Trophoblast cell (in vitro differentiated cells and primary cell): ENCODE measurements at regions not wholly inside any gene's neighbourhood (a gene's known extent, or its start where the extent isn't known, plus 50 kb on each side); places are given as distances from the start of the nearest gene placed in this dataset.
A peak's percentile ranks its signal among the peaks of the same experiment; 100 is the strongest.

ENCODE experiments used
- DNase-seq, 2 donors: peaks; one replicate each; pipeline ENCODE4 v3.0.0-alpha.2; 2016
- H2AFZ ChIP-seq: 2 replicates; pipeline ENCODE4 v1.6.1; 2013; ENCODE audit warnings: low read length, moderate library complexity, mild to moderate bottlenecking; ENCODE audit not compliant: insufficient read depth, poor library complexity
- H2AK5ac ChIP-seq: 2 replicates; pipeline ENCODE4 v1.6.1; 2013; ENCODE audit warnings: mild to moderate bottlenecking, low read length
- H2BK120ac ChIP-seq: 2 replicates; pipeline ENCODE4 v1.6.1; 2013; ENCODE audit warnings: low read length, mild to moderate bottlenecking, moderate library complexity; ENCODE audit not compliant: insufficient read depth, poor library complexity
- H2BK12ac ChIP-seq: 2 replicates; pipeline ENCODE4 v1.6.1; 2013; ENCODE audit warnings: mild to moderate bottlenecking, low read length, moderate library complexity
- H2BK5ac ChIP-seq: 2 replicates; pipeline ENCODE4 v1.6.1; 2013; ENCODE audit warnings: low read length, low read depth, moderate library complexity, mild to moderate bottlenecking; ENCODE audit not compliant: poor library complexity
- H3K14ac ChIP-seq: 2 replicates; pipeline ENCODE4 v1.6.1; 2013; ENCODE audit warnings: mild to moderate bottlenecking, low read length
- H3K18ac ChIP-seq: 2 replicates; pipeline ENCODE4 v1.6.1; 2013; ENCODE audit warnings: mild to moderate bottlenecking, low read length
- H3K23ac ChIP-seq: 2 replicates; pipeline ENCODE4 v1.6.1; 2013; ENCODE audit warnings: low read length
- H3K27ac ChIP-seq: 2 replicates; pipeline ENCODE4 v1.5.1; 2013; ENCODE audit warnings: low read depth, mild to moderate bottlenecking, inconsistent platforms, low read length, moderate library complexity
- H3K27me3 ChIP-seq: 2 replicates; pipeline ENCODE4 v1.6.1; 2013; ENCODE audit warnings: inconsistent platforms, mild to moderate bottlenecking, low read length, moderate library complexity; ENCODE audit not compliant: insufficient read depth
- H3K36me3 ChIP-seq, 2 experiments: 1 replicate in 1 of 2; 2 replicates in 1 of 2; pipeline ENCODE4 v1.6.1; 2013; ENCODE audit warnings: low read length in 2 of 2, mild to moderate bottlenecking in 2 of 2, moderate library complexity in 1 of 2; ENCODE audit not compliant: insufficient read depth in 2 of 2, control insufficient read depth in 1 of 2
- H3K4ac ChIP-seq: 2 replicates; pipeline ENCODE4 v1.6.1; 2013; ENCODE audit warnings: low read depth, mild to moderate bottlenecking, low read length, moderate library complexity
- H3K4me1 ChIP-seq, 2 experiments: 1 replicate in 1 of 2; 2 replicates in 1 of 2; pipeline ENCODE4 v1.6.1; 2013; ENCODE audit warnings: low read length in 2 of 2, mild to moderate bottlenecking in 2 of 2, moderate library complexity in 1 of 2; ENCODE audit not compliant: insufficient read depth in 2 of 2, control insufficient read depth in 1 of 2
- H3K4me2 ChIP-seq: 2 replicates; pipeline ENCODE4 v1.6.1; 2013; ENCODE audit warnings: inconsistent platforms, mild to moderate bottlenecking, low read length, moderate library complexity
- H3K4me3 ChIP-seq: 2 replicates; pipeline ENCODE4 v1.5.1; 2013; ENCODE audit warnings: mild to moderate bottlenecking, low read depth, low read length, inconsistent platforms
- H3K79me1 ChIP-seq: one replicate; pipeline ENCODE4 v1.6.1; 2013; ENCODE audit warnings: low read length
- H3K79me2 ChIP-seq: 2 replicates; pipeline ENCODE4 v1.6.1; 2013; ENCODE audit warnings: low read length, mild to moderate bottlenecking; ENCODE audit not compliant: control insufficient read depth, insufficient read depth, poor library complexity
- H3K9ac ChIP-seq: 2 replicates; pipeline ENCODE4 v1.6.1; 2013; ENCODE audit warnings: mild to moderate bottlenecking, low read length
- H3K9me3 ChIP-seq: 2 replicates; pipeline ENCODE4 v1.6.1; 2013; ENCODE audit warnings: low read depth, mild to moderate bottlenecking, control low read depth, inconsistent platforms, low read length; ENCODE audit not compliant: insufficient read depth
- H4K12ac ChIP-seq: 2 replicates; pipeline ENCODE4 v1.6.1; 2013; ENCODE audit warnings: low read depth, mild to moderate bottlenecking, low read length, moderate library complexity
- H4K8ac ChIP-seq: 2 replicates; pipeline ENCODE4 v1.6.1; 2013; ENCODE audit warnings: low read depth, mild to moderate bottlenecking, low read length, moderate library complexity
- H4K91ac ChIP-seq: one replicate; pipeline ENCODE4 v1.6.1; 2013; ENCODE audit warnings: low read depth, mild to moderate bottlenecking, low read length, moderate library complexity
- WGBS: extraction: QIAGEN DNeasy Blood & Tissue Kit; methylation state at CpG from one replicate; pipeline ENCODE4 v1.1.7; 2013; ENCODE audit warnings: missing lambda C conversion rate; ENCODE audit not compliant: insufficient read length, insufficient coverage; ENCODE audit errors: extremely low coverage; 5-methylcytosine and 5-hydroxymethylcytosine counted together

- Histone ChIP-seq H3K14ac (no peak overlapping the region), H3K9me3 (no peaks in the 10 kb centered on the region)
These were observed 428.8 kb upstream of the C2CD4B start for GRCh38 chr15:62593681-62594399.

DNA sequence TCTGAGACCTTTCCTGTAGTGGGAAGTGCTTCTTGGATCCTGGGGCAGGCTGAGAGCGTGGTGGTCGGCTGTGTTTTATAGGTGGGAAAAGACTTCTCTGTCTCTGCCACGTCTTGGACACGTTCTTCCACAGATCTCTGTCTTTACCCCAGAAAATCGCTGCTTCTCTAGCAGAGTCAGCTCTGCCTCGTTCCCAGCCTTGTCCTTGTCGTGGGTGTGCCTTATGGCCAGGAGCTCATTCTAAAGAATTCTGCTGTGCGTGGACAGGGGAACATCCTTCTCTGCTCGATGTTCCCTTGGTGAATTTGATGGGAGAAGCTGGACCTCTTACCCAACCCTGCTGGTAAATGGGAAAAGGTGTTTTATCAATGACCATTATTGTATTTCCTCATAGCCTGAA lies 433.1 kb upstream of the C2CD4B start:
- H2BK120ac ChIP-seq, result no peak overlapping the region
- H3K79me2 ChIP-seq, result no peaks in the 10 kb centered on the region
- no peak overlapping the region for H4K91ac ChIP-seq
- no peak overlapping the region for H3K14ac ChIP-seq
- no peak overlapping the region for H2AK5ac ChIP-seq
- no peak overlapping the region for H3K27ac ChIP-seq
- no CpG with 5 or more reads among the region's 9 CpGs for WGBS
- H3K9me3 ChIP-seq, result no peaks in the 10 kb centered on the region
- H3K4me2 ChIP-seq, result no peak overlapping the region
- no peak overlapping the region for H2BK5ac ChIP-seq
- H3K79me1 ChIP-seq, result no peaks in the 10 kb centered on the region
- no peak overlapping the region for H4K12ac ChIP-seq
- no peak overlapping the region for H3K18ac ChIP-seq
- no peak overlapping the region for H2AFZ ChIP-seq
- no peak overlapping the region for H4K8ac ChIP-seq
- no peak overlapping the region for H3K9ac ChIP-seq
- H2BK12ac ChIP-seq, result no peak overlapping the region
- no peak overlapping the region for H3K4me3 ChIP-seq
- no peak for DNase-seq
- no peaks in the 10 kb centered on the region for H3K36me3 ChIP-seq
- peaks cover 4 to 6% of the 10 kb centered on the region in 2 experiments for H3K4me1 ChIP-seq
- H3K4ac ChIP-seq, result no peak overlapping the region
- no peaks in the 10 kb centered on the region for H3K27me3 ChIP-seq
- H3K23ac ChIP-seq, result no peak overlapping the region

More at GRCh38 chr15:62593681-62594399, 428.8 kb upstream of the C2CD4B start:
- no peak overlapping the region for H3K4me2 ChIP-seq
- H3K4me3 ChIP-seq, result no peak overlapping the region
- no peak overlapping the region for H2BK5ac ChIP-seq
- no CpG with 5 or more reads among the region's 4 CpGs for WGBS
- no peaks in the 10 kb centered on the region for H3K27me3 ChIP-seq
- H4K91ac ChIP-seq, result no peak overlapping the region
- H2BK120ac ChIP-seq, result no peak overlapping the region
- no peak overlapping the region for H3K23ac ChIP-seq
- H3K36me3 ChIP-seq, result peaks cover 3 to 5% of the 10 kb centered on the region in 2 experiments
- H2AFZ ChIP-seq, result no peak overlapping the region
- H3K79me2 ChIP-seq, result no peaks in the 10 kb centered on the region
- no peak overlapping the region for H4K12ac ChIP-seq
- no peak overlapping the region for H3K27ac ChIP-seq
- H3K79me1 ChIP-seq, result peaks cover 5% of the 10 kb centered on the region
- peaks cover 7 to 11% of the 10 kb centered on the region in 2 experiments for H3K4me1 ChIP-seq
- no peak overlapping the region for H3K9ac ChIP-seq
- DNase-seq, result no peak
- no peak overlapping the region for H2BK12ac ChIP-seq
- H2AK5ac ChIP-seq, result no peak overlapping the region
- no peak overlapping the region for H3K4ac ChIP-seq
- no peak overlapping the region for H3K18ac ChIP-seq
- H4K8ac ChIP-seq, result no peak overlapping the region

GRCh38 chr15:62599791-62600777 lies 435.0 kb upstream of the C2CD4B start:
- no peak overlapping the region for H2BK12ac ChIP-seq
- no peak overlapping the region for H3K9ac ChIP-seq
- H3K4me1 ChIP-seq, result peaks cover 4 to 6% of the 10 kb centered on the region in 2 experiments
- H3K4ac ChIP-seq, result no peak overlapping the region
- no peak overlapping the region for H2AFZ ChIP-seq
- no peaks in the 10 kb centered on the region for H3K27me3 ChIP-seq
- H2BK120ac ChIP-seq, result no peak overlapping the region
- H3K18ac ChIP-seq, result peak overlapping the region; percentile 55
- no peak overlapping the region for H4K8ac ChIP-seq
- no peak overlapping the region for H3K23ac ChIP-seq
- H3K14ac ChIP-seq, result no peak overlapping the region
- H3K79me2 ChIP-seq, result no peaks in the 10 kb centered on the region
- DNase-seq, result no peak
- no peaks in the 10 kb centered on the region for H3K79me1 ChIP-seq
- H2BK5ac ChIP-seq, result peak overlapping the region; percentile 17
- no peaks in the 10 kb centered on the region for H3K36me3 ChIP-seq
- no CpG with 5 or more reads among the region's 13 CpGs for WGBS
- no peak overlapping the region for H3K4me2 ChIP-seq
- H3K9me3 ChIP-seq, result no peaks in the 10 kb centered on the region
- no peak overlapping the region for H4K91ac ChIP-seq
- H4K12ac ChIP-seq, result no peak overlapping the region
- no peak overlapping the region for H2AK5ac ChIP-seq
- no peak overlapping the region for H3K27ac ChIP-seq
- no peak overlapping the region for H3K4me3 ChIP-seq

DNA sequence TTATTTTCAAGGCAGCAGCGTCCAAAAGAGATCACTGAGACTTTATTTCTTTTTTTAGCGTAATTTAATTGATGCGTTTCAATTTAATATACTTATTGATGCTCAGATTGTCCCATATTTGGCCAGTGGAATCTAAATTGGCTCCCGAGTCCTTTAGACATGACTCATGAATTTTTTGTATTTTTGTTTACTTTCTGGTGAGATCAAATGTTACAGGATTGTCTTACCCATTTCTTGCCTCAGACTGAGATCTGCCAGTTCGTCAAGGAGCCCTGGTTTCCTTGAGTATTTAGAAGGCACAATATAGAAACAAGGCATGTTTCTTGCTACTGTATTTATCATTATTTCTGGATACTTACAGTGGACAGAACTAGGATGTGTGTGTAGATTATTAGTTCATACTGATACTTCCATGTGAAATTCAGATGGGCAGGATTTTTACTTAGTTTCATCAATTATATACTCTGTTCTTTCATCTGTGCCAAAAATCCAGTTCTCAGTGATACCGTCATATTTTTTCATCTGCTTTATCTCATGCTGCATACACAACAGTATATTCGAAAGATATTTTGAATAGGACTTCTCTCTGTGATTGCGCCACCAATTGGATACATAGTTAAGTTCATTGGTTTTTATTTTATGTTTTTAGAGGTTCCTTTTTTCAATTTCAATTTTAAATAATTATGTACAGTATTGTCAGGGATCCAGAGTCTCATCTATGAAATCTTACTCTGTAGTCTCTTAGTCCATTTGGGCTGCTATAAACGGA lies 436.9 kb upstream of the C2CD4B start:
- no peak overlapping the region for H3K9ac ChIP-seq
- no peak overlapping the region for H3K4me2 ChIP-seq
- H3K36me3 ChIP-seq, result no peaks in the 10 kb centered on the region
- no peak overlapping the region for H2BK120ac ChIP-seq
- no peak overlapping the region for H3K4me3 ChIP-seq
- H4K91ac ChIP-seq, result no peak overlapping the region
- no peak overlapping the region for H2BK12ac ChIP-seq
- H3K79me1 ChIP-seq, result no peaks in the 10 kb centered on the region
- no peak overlapping the region for H2BK5ac ChIP-seq
- no peak overlapping the region for H4K8ac ChIP-seq
- no CpG with 5 or more reads among the region's 9 CpGs for WGBS
- DNase-seq, result peak in 1 of 2 donors; percentile 18
- H3K23ac ChIP-seq, result no peak overlapping the region
- H3K4ac ChIP-seq, result no peak overlapping the region
- no peak overlapping the region for H3K27ac ChIP-seq
- no peak overlapping the region for H4K12ac ChIP-seq
- H3K18ac ChIP-seq, result no peak overlapping the region
- no peaks in the 10 kb centered on the region for H3K27me3 ChIP-seq
- H3K79me2 ChIP-seq, result no peaks in the 10 kb centered on the region
- no peak overlapping the region for H2AK5ac ChIP-seq
- H3K9me3 ChIP-seq, result no peaks in the 10 kb centered on the region
- H2AFZ ChIP-seq, result no peak overlapping the region
- H3K4me1 ChIP-seq, result peaks cover 4 to 10% of the 10 kb centered on the region in 2 experiments
- H3K14ac ChIP-seq, result no peak overlapping the region
